Central memory CD8-positive, alpha-beta T cell (primary cell): ENCODE measurements at regions not wholly inside any gene's neighbourhood (a gene's known extent, or its start where the extent isn't known, plus 50 kb on each side); places are given as distances from the start of the nearest gene placed in this dataset.

Experiments
- ATAC-seq: fragments of 150-1000 bp; cut with Tn5 transposase; replicated peaks from 2 replicates; pipeline ENCODE4 v1.10.0; 2022; ENCODE audit warnings: mild to moderate bottlenecking, moderate FRiP score, moderate number of reproducible peaks; ENCODE audit not compliant: poor library complexity, severe bottlenecking; ENCODE audit errors: extremely low read depth
- DNase-seq, 2 donors: peaks; one replicate each; pipeline ENCODE4 v3.0.0; 2021; ENCODE audit warnings: low spot score in 2 of 2
- H3K27ac Mint-ChIP-seq: one replicate; pipeline ENCODE4 v1.8.0; 2022; ENCODE audit warnings: low read depth, mild to moderate bottlenecking, moderate library complexity, mixed read lengths
- H3K27me3 Mint-ChIP-seq: one replicate; pipeline ENCODE4 v1.8.0; 2022; ENCODE audit warnings: mixed read lengths
- H3K36me3 Mint-ChIP-seq: one replicate; pipeline ENCODE4 v1.8.0; 2022; ENCODE audit warnings: mild to moderate bottlenecking, moderate library complexity, mixed read lengths; ENCODE audit not compliant: insufficient read depth
- H3K4me1 Mint-ChIP-seq: one replicate; pipeline ENCODE4 v1.8.0; 2022; ENCODE audit warnings: mixed read lengths
- H3K4me3 Mint-ChIP-seq: one replicate; pipeline ENCODE4 v1.8.0; 2022; ENCODE audit warnings: mild to moderate bottlenecking, moderate library complexity, mixed read lengths
- H3K9me3 Mint-ChIP-seq: one replicate; pipeline ENCODE4 v1.8.0; 2022; ENCODE audit warnings: mixed read lengths

- no peak for DNase-seq
- peaks cover 12% of the 10 kb centered on the region for H3K9me3 Mint-ChIP-seq
- H3K4me3 Mint-ChIP-seq = no peak overlapping the region
- peaks cover 9% of the 10 kb centered on the region for H3K27me3 Mint-ChIP-seq
- ATAC-seq = no peak
- H3K36me3 Mint-ChIP-seq = peaks cover 2% of the 10 kb centered on the region
- no peaks in the 10 kb centered on the region for H3K4me1 Mint-ChIP-seq
- H3K27ac Mint-ChIP-seq = no peak overlapping the region
These were observed 256.1 kb upstream of the C1orf87 start for GRCh38 chr1:60329651-60330050.

- Mint-ChIP-seq H3K4me3 (no peak overlapping the region), H3K4me1 (no peaks in the 10 kb centered on the region), H3K36me3 (no peaks in the 10 kb centered on the region), H3K27ac (no peak overlapping the region), H3K27me3 (peaks cover 2% of the 10 kb centered on the region), H3K9me3 (no peaks in the 10 kb centered on the region)
- no peak for ATAC-seq
- no peak for DNase-seq
These were observed 238.3 kb upstream of the C1orf87 start for GRCh38 chr1:60311838-60312237.

DNA sequence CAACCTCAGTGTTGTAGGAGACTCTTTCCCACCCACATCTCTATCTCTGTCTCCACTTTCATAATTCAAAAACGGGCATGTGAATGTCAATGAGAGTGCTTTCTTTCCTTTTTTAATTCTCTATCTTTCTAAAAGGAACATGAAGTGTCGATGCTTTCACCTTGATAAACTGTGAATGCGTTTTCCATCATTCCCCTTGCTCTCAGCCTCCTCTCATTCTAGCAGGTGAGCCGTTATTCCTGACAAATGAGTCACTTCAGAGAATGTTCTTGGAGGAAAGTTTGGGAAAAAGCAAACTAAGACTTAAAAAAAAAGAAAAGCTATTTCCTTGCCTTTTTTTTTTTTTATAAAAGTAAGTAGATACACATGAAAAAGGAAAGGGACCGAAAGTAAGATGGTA lies 226.0 kb upstream of the C1orf87 start:
- ATAC-seq (no peak), DNase-seq (no peak)
- H3K4me3 Mint-ChIP-seq = no peak overlapping the region
- no peaks in the 10 kb centered on the region for H3K27me3 Mint-ChIP-seq
- peaks cover 5% of the 10 kb centered on the region for H3K9me3 Mint-ChIP-seq
- no peaks in the 10 kb centered on the region for H3K4me1 Mint-ChIP-seq
- no peak overlapping the region for H3K27ac Mint-ChIP-seq
- no peaks in the 10 kb centered on the region for H3K36me3 Mint-ChIP-seq

GRCh38 chr1:60298290-60298689 lies 224.7 kb upstream of the C1orf87 start:
- no peaks in the 10 kb centered on the region for H3K36me3 Mint-ChIP-seq
- ATAC-seq (no peak), DNase-seq (no peak)
- H3K9me3 Mint-ChIP-seq = peaks cover 2% of the 10 kb centered on the region
- H3K4me3 Mint-ChIP-seq = no peak overlapping the region
- no peaks in the 10 kb centered on the region for H3K4me1 Mint-ChIP-seq
- H3K27me3 Mint-ChIP-seq = no peaks in the 10 kb centered on the region
- H3K27ac Mint-ChIP-seq = no peak overlapping the region

DNA sequence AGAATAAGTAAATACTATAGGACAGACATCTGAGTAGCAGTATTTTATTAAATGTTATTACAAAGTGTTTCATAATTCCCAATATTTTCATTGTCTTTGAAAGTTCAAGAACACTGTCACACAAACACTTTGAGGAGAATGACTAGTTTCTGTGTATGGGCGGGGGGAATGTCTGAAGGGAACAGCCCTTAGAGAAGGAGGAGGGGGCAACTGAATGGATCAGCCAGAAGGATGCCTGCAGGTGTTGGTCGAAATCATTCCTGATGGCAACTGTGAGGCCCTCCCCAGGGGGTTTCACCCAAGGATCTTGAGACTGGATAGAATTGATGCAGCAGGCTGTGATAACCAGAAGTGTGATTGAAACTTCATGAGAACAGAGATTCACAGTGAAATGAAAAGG lies 223.2 kb upstream of the C1orf87 start:
- Mint-ChIP-seq H3K4me1 (no peaks in the 10 kb centered on the region), H3K9me3 (no peaks in the 10 kb centered on the region), H3K27ac (no peak overlapping the region), H3K4me3 (no peak overlapping the region), H3K36me3 (no peaks in the 10 kb centered on the region), H3K27me3 (no peaks in the 10 kb centered on the region)
- DNase-seq (no peak), ATAC-seq (no peak)

DNA sequence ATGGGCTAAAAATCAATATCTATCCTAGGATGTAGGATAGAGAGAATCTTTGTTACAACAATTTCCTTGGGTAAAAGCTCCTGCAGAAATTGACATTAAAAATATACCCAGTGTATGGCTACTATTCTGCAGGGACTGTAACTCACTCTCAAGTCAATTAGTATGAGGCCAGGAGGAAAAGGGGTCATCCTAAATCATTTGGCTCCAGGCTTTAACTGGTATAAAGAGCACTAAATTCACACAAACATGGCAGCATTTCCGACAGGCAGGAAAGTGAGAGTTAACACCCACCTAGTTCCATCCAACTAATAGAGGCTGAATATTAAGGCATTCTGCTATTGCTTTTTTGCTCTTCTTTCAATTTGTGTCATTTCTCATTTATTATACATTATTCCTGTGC lies 218.6 kb upstream of the C1orf87 start:
- no peak overlapping the region for H3K4me3 Mint-ChIP-seq
- H3K4me1 Mint-ChIP-seq = no peaks in the 10 kb centered on the region
- DNase-seq (no peak), ATAC-seq (no peak)
- H3K36me3 Mint-ChIP-seq = no peaks in the 10 kb centered on the region
- H3K27me3 Mint-ChIP-seq = no peaks in the 10 kb centered on the region
- no peaks in the 10 kb centered on the region for H3K9me3 Mint-ChIP-seq
- no peak overlapping the region for H3K27ac Mint-ChIP-seq

- Mint-ChIP-seq H3K4me3 (no peak overlapping the region), H3K27ac (no peak overlapping the region), H3K9me3 (no peaks in the 10 kb centered on the region), H3K27me3 (no peaks in the 10 kb centered on the region), H3K36me3 (no peaks in the 10 kb centered on the region), H3K4me1 (no peaks in the 10 kb centered on the region)
- no peak for DNase-seq
- ATAC-seq = no peak
These were observed 216.8 kb upstream of the C1orf87 start for GRCh38 chr1:60290393-60290792.

DNA sequence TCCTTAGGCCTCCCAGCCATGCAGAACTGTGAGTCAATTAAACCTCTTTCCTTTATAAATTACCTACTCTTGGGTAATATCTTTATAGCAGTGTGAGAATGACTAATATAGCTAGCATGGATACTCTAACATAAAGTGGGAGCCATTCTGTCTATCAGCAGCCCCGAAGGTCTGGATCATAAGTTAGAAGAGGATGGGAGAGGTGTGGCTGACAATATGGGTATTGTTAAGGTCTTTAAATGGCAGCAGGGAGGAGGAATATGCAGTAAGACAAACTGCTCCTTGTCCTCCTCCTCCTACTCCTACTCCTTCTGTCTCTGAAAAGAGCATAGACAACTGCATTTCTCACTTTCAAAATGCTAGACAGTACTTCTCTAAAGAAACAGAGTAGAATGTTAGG lies 214.0 kb upstream of the C1orf87 start:
- Mint-ChIP-seq H3K36me3 (no peaks in the 10 kb centered on the region), H3K4me3 (no peak overlapping the region), H3K27ac (no peak overlapping the region), H3K27me3 (no peaks in the 10 kb centered on the region), H3K9me3 (no peaks in the 10 kb centered on the region), H3K4me1 (no peaks in the 10 kb centered on the region)
- DNase-seq (no peak), ATAC-seq (no peak)

- Mint-ChIP-seq H3K4me1 (peaks cover 7% of the 10 kb centered on the region), H3K27me3 (no peaks in the 10 kb centered on the region), H3K9me3 (no peaks in the 10 kb centered on the region), H3K27ac (no peak overlapping the region), H3K4me3 (no peak overlapping the region), H3K36me3 (no peaks in the 10 kb centered on the region)
- no peak for DNase-seq
- ATAC-seq = no peak
These were observed 210.1 kb upstream of the C1orf87 start for GRCh38 chr1:60283690-60284089.

GRCh38 chr1:60281360-60281932 lies 207.9 kb upstream of the C1orf87 start:
- ATAC-seq (no peak), DNase-seq (no peak)
- H3K27ac Mint-ChIP-seq = no peak overlapping the region
- peaks cover 7% of the 10 kb centered on the region for H3K4me1 Mint-ChIP-seq
- no peaks in the 10 kb centered on the region for H3K36me3 Mint-ChIP-seq
- H3K4me3 Mint-ChIP-seq = no peak overlapping the region
- H3K27me3 Mint-ChIP-seq = no peaks in the 10 kb centered on the region
- no peaks in the 10 kb centered on the region for H3K9me3 Mint-ChIP-seq

- Mint-ChIP-seq H3K4me1 (peaks cover 7% of the 10 kb centered on the region), H3K36me3 (no peaks in the 10 kb centered on the region), H3K27me3 (no peaks in the 10 kb centered on the region), H3K9me3 (no peaks in the 10 kb centered on the region), H3K27ac (no peak overlapping the region), H3K4me3 (no peak overlapping the region)
- DNase-seq (no peak), ATAC-seq (no peak)
These were observed 207.2 kb upstream of the C1orf87 start for GRCh38 chr1:60280819-60281218.

DNA sequence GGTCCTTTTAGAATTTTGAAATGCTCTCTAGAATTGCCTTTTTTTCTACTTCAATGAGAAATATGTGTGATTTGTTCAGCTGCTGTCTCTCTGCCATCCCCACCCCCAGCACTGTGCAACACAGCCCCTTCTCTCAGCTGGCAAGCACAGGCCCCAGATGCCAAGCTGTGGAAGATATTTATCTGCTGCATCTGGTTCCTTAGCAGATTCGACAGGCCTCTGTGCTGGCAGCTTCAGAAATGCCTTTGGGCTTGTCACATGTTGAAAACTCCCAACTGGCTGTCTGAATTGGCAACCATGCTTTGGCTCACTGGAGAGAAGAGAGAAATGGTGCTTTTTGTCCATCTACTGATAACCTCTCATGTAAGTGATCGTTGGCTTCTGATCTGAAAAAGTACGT lies 206.7 kb upstream of the C1orf87 start:
- H3K4me3 Mint-ChIP-seq = no peak overlapping the region
- ATAC-seq = no peak
- H3K9me3 Mint-ChIP-seq = no peaks in the 10 kb centered on the region

GRCh38 chr1:60279798-60280197 lies 206.2 kb upstream of the C1orf87 start:
- H3K4me1 Mint-ChIP-seq = peaks cover 7% of the 10 kb centered on the region
- no peaks in the 10 kb centered on the region for H3K36me3 Mint-ChIP-seq
- ATAC-seq (no peak), DNase-seq (no peak)
- no peaks in the 10 kb centered on the region for H3K27me3 Mint-ChIP-seq
- no peaks in the 10 kb centered on the region for H3K9me3 Mint-ChIP-seq
- no peak overlapping the region for H3K4me3 Mint-ChIP-seq
- no peak overlapping the region for H3K27ac Mint-ChIP-seq

More for the DNA sequence above, 206.7 kb upstream of the C1orf87 start:
- H3K27me3 Mint-ChIP-seq = no peaks in the 10 kb centered on the region
- H3K27ac Mint-ChIP-seq = no peak overlapping the region
- H3K4me1 Mint-ChIP-seq = peaks cover 7% of the 10 kb centered on the region
- DNase-seq = no peak
- no peaks in the 10 kb centered on the region for H3K36me3 Mint-ChIP-seq

DNA sequence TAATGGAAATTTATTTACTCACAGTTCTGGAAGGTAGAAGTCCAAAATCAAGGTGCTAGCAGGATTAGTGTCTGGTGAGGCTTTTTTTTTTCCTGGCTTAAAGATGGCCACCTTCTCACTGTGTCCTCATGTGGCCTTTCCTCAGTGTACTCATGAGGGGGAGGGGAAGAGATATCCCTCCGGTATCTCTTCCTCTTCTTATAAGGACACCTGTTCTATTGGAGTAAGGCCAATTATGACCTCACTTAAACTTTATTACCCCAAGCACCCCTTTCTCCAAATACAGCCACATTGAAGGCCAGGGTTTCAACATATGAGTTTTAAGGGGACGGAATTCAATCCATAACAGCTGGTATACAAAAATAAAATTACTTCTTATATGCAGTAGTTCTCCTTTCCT lies 203.7 kb upstream of the C1orf87 start:
- H3K27me3 Mint-ChIP-seq = no peaks in the 10 kb centered on the region

More for the DNA sequence above, 203.7 kb upstream of the C1orf87 start:
- H3K9me3 Mint-ChIP-seq = no peaks in the 10 kb centered on the region
- no peak overlapping the region for H3K4me3 Mint-ChIP-seq
- DNase-seq (no peak), ATAC-seq (no peak)
- H3K36me3 Mint-ChIP-seq = no peaks in the 10 kb centered on the region
- H3K27ac Mint-ChIP-seq = no peak overlapping the region
- H3K4me1 Mint-ChIP-seq = peaks cover 7% of the 10 kb centered on the region
